ENCODE measurements at regions not wholly inside any gene's neighbourhood (a gene's known extent, or its start where the extent isn't known, plus 50 kb on each side); places are given as distances from the start of the nearest gene placed in this dataset.

- TF ChIP-seq CTCF (IDR thresholded peaks at IDR 0.05), result no peak
- TF ChIP-seq POLR2A (IDR thresholded peaks at IDR 0.05), result no peak
These were observed 119.5 kb downstream of the MTX3 start for GRCh38 chr5:79871364-79872120.
